OCI-LY7 (cell line): ENCODE measurements at regions not wholly inside any gene's neighbourhood (a gene's known extent, or its start where the extent isn't known, plus 50 kb on each side); places are given as distances from the start of the nearest gene placed in this dataset.

Experiments
- CTCF ChIP-seq: fragments of 200-600 bp; sonication (generic); conservative IDR thresholded peaks from 2 replicates; pipeline ENCODE4 v1.5.1; 2014; ENCODE audit warnings: mild to moderate bottlenecking, antibody characterized with exemption, low read length, moderate library complexity, mixed read lengths
- EZH2phosphoT487 ChIP-seq: fragments of 200-600 bp; sonication (generic); IDR thresholded peaks from 2 replicates; pipeline ENCODE4 v1.6.1; 2018; ENCODE audit warnings: low read depth, borderline replicate concordance, mild to moderate bottlenecking, mixed run types, antibody characterized with exemption, low read length, moderate library complexity, mixed read lengths

GRCh38 chr15:25061808-25062550 lies 107.2 kb downstream of the SNRPN start:
- TF ChIP-seq CTCF (no peak), EZH2phosphoT487 (no peak)
